Large intestine (tissue), 3 donors: ENCODE measurements at regions not wholly inside any gene's neighbourhood (a gene's known extent, or its start where the extent isn't known, plus 50 kb on each side); places are given as distances from the start of the nearest gene placed in this dataset.
"Not testable (repeated sequence)": the region's sequence is repeated elsewhere in the genome, so short reads cannot be mapped to it uniquely, and the experiment has no call there.

ENCODE experiments used
- DNase-seq, 2 donors: peaks; one replicate each; pipeline versions ENCODE4 v3.0.0 to v3.0.0-alpha.2; 2013
- H3K27ac ChIP-seq: one replicate; pipeline ENCODE4 v1.5.1; 2013; ENCODE audit warnings: low read length
- H3K27me3 ChIP-seq: 2 replicates; pipeline ENCODE4 v1.6.1; 2013; ENCODE audit warnings: low read length; ENCODE audit not compliant: control insufficient read depth, insufficient read depth
- H3K36me3 ChIP-seq: 2 replicates; pipeline ENCODE4 v1.6.1; 2013; ENCODE audit warnings: low read length; ENCODE audit not compliant: control insufficient read depth, insufficient read depth
- H3K4me1 ChIP-seq: one replicate; pipeline ENCODE4 v1.6.1; 2013; ENCODE audit warnings: low read length; ENCODE audit not compliant: control insufficient read depth, insufficient read depth
- H3K4me3 ChIP-seq: one replicate; pipeline ENCODE4 v1.5.1; 2013; ENCODE audit warnings: low read length
- H3K9me3 ChIP-seq: one replicate; pipeline ENCODE4 v1.6.1; 2013; ENCODE audit warnings: mild to moderate bottlenecking, low read depth, low read length, moderate library complexity; ENCODE audit not compliant: control insufficient read depth
- WGBS: methylation state at CpG from one replicate; pipeline ENCODE4 v1.1.5; 2013; ENCODE audit warnings: low lambda C conversion rate; ENCODE audit not compliant: insufficient coverage; 5-methylcytosine and 5-hydroxymethylcytosine counted together

DNA sequence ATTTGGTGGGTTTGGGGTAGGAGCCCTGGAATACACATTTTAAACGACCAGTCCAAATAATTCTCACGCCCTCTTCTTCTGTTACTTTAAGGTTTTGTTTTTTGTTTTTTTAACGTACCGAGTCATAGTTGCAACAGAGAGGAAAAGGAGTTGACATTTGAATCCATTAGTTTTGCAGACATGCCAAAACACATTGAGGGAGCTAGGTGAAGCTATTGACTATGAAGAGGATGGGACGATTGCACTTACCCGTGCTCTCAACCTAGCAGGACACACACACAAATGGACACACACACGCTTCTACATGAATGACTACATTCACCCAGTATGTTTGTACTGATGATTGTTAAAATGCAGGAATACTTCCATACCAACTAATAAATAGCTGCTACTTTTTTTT is 54.3 kb upstream of the CIT start:
- H3K9me3 ChIP-seq: no peaks in the 10 kb centered on the region
- no peaks in the 10 kb centered on the region for H3K4me1 ChIP-seq
- DNase-seq: no peak
- no peak overlapping the region for H3K4me3 ChIP-seq
- H3K27me3 ChIP-seq: no peaks in the 10 kb centered on the region
- no peak overlapping the region for H3K27ac ChIP-seq
- 83% methylated on average over 4 of the region's 7 CpGs for WGBS
- H3K36me3 ChIP-seq: no peaks in the 10 kb centered on the region

- no peaks in the 10 kb centered on the region for H3K27me3 ChIP-seq
- H3K4me1 ChIP-seq: no peaks in the 10 kb centered on the region
- WGBS: 88% methylated on average over 1 of the region's 3 CpGs
- H3K4me3 ChIP-seq: no peak overlapping the region
- no peaks in the 10 kb centered on the region for H3K36me3 ChIP-seq
- no peak overlapping the region for H3K27ac ChIP-seq
- no peak for DNase-seq
- no peaks in the 10 kb centered on the region for H3K9me3 ChIP-seq
Observed at GRCh38 chr12:119932921-119933320, 55.8 kb upstream of the CIT start.

DNA sequence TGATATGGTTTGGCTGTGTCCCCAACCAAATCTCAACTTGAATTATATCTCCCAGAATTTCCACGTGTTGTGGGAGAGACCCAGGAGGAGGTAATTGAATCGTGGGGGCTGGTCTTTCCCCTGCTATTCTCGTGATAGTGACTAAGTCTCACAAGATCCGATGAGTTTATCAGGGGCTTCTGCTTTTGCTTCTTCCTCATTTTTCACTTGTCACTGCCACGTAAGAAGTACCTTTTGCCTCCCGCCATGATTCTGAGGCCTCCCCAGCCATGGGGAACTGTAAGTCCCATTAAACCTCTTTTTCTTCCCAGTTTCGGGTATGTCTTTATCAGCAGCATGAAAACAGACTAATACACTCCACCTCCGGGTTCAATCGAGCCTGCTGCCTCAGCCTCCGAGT is 54.3 kb upstream of the BICDL1 start:
- H3K4me1 ChIP-seq, H3K9me3 ChIP-seq, H3K27ac ChIP-seq, H3K27me3 ChIP-seq, H3K36me3 ChIP-seq, DNase-seq, H3K4me3 ChIP-seq: not testable (repeated sequence)
- 69% methylated on average over 2 of the region's 10 CpGs for WGBS

- H3K36me3 ChIP-seq: no peaks in the 10 kb centered on the region
- no peaks in the 10 kb centered on the region for H3K27me3 ChIP-seq
- DNase-seq: no peak
- WGBS: no CpG with 5 or more reads among the region's 1 CpG
- H3K4me1 ChIP-seq: no peaks in the 10 kb centered on the region
- no peaks in the 10 kb centered on the region for H3K9me3 ChIP-seq
- no peak overlapping the region for H3K4me3 ChIP-seq
- H3K27ac ChIP-seq: no peak overlapping the region
Observed at GRCh38 chr12:119936705-119937311, 52.2 kb upstream of the BICDL1 start.

- DNase-seq: peak; percentile 40 to 42
- no peaks in the 10 kb centered on the region for H3K4me1 ChIP-seq
- WGBS: no CpG with 5 or more reads among the region's 9 CpGs
Observed at GRCh38 chr12:119938049-119938667, 50.9 kb upstream of the BICDL1 start.

More at GRCh38 chr12:119938049-119938667, 50.9 kb upstream of the BICDL1 start:
- no peak overlapping the region for H3K27ac ChIP-seq
- no peaks in the 10 kb centered on the region for H3K27me3 ChIP-seq
- no peaks in the 10 kb centered on the region for H3K36me3 ChIP-seq
- no peak overlapping the region for H3K4me3 ChIP-seq
- no peaks in the 10 kb centered on the region for H3K9me3 ChIP-seq
